GM19023 (cell line): ENCODE measurements at regions not wholly inside any gene's neighbourhood (a gene's known extent, or its start where the extent isn't known, plus 50 kb on each side); places are given as distances from the start of the nearest gene placed in this dataset.

ENCODE experiments used
- ATAC-seq: cut with Tn5 transposase; IDR thresholded peaks from one replicate; pipeline ENCODE4 v1.9.1; 2021; ENCODE audit warnings: mild to moderate bottlenecking, moderate library complexity; ENCODE audit not compliant: unreplicated experiment

DNA sequence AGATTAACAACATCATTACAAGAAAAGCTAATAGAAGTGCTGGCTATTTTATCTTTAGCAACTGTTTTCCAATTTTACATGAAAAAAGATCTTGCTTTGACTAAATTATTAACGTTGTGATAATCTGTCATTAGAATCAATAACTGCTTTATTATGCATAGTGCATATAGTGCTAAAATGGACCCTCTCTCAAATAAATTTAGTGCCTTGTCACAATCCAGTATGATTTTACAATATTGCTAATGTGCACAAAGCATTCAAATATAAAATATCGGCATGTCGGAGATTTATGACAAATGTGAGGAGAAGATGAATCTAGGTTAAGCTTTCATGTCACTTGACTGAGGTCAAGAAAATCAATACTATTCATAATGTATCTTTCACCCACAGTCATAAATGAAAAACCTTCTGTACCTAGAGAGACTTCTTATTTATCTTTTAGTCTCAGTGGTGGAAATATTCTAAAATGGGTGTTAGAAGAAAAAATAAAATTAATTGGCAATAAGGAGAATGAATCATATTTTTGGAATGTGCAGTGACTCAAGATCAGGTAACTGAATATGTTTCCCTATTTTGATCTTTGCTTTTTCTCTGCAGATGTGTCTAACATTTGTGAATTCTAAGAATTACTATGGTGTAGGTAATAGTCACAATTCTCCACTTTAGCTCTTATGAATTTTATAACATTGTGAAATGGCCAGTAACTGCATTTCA is 672.9 kb upstream of the GRAMD2B start:
- no peak for ATAC-seq

DNA sequence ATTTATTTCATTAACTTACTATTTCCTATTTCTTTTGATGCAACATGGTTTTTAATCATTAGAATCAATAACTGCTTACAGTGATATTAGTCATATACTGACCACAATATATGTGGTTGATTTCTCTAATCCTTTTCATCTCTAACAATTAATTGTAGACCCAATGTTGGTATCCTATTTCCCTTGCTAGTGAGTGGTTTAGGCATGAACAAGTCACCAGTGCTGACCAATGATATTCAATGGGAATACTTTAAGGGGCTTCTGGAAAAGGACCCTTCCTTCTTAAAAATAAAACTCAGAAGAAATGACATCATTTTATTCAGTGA is 672.4 kb upstream of the GRAMD2B start:
- no peak for ATAC-seq

GRCh38 chr5:125756456-125756855 is 666.8 kb upstream of the GRAMD2B start:
- ATAC-seq, result no peak

DNA sequence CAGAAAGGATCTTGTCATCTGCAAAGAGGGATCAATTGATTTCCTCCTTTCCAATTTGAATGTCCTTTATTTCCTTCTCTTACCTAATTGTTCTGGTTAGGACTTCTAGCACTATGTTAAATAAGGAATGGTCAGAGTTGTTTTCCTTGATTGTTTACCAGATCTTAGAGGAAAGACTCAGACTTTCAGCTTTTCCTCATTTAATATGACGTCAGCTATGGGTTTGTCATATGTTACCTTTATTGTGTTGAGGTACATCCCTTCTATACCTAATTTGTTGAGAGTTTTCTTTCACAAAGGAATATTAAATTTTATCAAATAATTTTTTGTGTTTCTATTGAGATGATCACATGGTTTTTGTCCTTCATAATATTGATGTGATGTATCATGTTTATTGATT is 656.5 kb upstream of the GRAMD2B start:
- ATAC-seq, result no peak

DNA sequence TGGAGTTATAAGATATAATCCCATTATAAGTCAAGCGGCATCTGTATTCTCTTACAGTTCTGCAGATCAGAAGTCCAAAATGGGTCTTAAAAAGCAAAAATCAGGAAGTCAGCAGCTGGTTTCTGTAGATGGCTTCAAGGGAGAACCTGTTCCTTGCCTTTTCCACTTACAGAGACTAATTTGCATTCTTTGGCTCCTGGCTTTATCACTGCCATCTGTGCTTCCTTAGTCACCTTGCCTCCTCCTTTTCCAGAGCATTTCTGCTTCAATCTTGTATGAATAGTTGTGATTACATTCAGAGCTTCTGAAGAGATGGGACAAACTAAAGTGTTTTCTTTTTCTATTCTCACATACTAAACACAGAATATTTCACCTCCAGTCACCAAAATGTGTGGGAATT is 647.3 kb upstream of the GRAMD2B start:
- no peak for ATAC-seq

GRCh38 chr5:125776656-125777139 is 646.5 kb upstream of the GRAMD2B start:
- no peak for ATAC-seq

DNA sequence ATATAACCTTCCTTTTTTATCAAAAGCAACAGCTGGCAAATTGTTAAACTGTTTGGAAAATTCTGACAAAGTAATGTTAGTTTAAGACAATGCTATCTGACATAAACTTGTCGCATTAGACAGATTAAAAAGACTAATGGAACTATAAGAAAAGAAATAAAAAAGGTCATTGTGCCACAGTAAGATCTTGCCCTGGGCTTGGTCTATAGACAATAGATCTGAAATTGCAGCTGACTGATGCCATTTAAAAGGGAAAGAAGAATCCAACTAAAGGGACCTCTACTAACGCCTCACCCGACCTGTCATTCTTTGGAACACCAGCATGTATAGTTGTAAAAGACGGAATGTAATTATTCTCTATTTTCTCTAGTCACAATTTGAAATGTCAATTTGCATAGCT is 644.4 kb upstream of the GRAMD2B start:
- no peak for ATAC-seq

- no peak for ATAC-seq
Observed at GRCh38 chr5:125785407-125785806, 637.8 kb upstream of the GRAMD2B start.

DNA sequence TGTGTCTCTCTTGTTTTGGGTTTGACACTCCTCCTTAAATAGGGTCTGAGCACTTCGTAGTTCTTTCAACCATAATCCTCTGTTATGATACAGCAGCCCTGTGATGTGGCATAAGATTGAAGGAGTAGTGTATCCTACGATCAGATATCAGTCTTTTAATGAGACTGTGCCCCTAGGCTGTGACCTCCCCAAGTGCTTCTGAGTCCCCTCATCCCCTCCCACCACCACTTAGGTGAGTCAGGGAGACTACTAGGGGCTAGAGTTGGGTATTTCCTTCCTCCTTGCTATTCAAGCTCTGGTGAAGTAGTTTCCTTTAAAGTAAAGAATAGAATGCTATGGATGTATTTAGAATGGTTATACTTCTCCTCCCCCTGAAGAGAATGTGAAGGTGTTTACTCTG is 637.2 kb upstream of the GRAMD2B start:
- ATAC-seq, result no peak

DNA sequence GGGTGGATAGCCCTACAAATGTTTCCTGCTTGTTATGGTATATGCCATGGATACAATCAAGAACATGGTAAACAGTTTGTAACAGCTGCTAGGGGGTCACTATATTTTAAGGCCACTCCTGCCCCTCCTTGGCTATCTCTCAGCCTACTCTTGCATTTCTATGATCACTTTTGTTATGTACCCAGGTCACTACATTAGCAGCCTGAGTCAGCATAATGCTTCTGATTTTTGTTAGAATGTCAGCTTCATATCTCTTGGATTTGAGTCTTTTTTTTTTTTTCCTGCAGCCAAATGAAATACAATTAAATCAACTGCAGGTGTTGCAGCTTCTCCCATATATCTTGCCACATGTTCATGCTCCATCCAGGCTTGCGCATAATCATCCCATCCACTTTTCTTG is 629.7 kb upstream of the GRAMD2B start:
- ATAC-seq, result no peak

DNA sequence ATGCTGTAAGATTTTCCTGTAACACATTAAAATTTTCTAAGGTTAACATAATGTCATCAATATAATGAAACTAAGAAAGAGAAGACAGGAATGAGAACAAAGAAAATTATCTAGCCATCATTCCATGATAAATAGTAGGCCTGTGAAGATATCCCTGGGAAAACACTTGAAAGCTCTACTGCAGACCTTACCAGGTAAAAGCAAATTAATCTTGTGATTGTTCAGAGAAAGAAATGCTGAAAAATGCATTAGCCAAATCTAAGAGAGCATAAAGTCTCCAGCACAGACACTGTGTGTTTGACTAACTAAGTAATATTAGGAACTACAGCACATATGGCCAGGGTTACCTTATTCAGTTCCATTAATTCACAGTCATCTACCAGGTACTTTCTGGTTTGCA is 628.3 kb upstream of the GRAMD2B start:
- ATAC-seq, result no peak

DNA sequence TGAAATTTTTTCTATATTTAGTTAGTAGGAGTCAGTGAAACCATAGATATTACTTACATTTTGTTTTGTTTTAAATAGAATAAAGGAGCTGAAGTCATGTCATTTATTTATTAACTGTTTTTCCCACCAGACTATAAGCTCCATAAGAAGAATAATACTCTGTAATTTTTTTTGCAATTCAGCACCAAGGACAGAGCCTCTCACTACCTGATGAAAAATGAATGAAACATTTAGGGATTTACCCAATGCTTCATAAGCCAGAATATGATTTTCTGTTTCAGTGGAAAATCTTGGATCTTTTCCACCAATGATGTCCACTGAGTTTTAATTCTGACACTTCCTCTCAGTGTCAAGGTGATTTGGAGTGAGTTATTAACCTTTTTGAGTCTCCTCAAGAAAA is 624.9 kb upstream of the GRAMD2B start:
- no peak for ATAC-seq

- ATAC-seq, result no peak
Observed at GRCh38 chr5:125812651-125813050, 610.6 kb upstream of the GRAMD2B start.

GRCh38 chr5:125813221-125813974 is 609.8 kb upstream of the GRAMD2B start:
- ATAC-seq, result no peak

DNA sequence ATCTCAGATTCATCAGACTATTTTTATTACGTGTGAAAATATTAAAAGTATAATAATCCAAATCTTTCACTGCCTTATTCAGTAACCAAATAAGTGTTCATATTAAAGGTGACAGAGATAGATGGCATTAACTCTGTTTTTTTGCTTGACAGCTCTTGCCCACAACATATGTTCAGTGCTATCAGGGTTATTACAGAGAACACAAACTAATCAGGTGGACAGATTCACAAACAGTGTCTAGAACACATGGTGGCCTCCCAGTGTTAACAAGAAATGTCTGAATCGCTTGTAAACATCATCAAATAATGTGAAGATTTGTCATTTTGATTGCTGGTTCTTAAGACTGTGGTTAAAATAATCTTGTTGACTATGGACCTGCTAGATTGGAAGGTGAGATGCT is 609.1 kb upstream of the GRAMD2B start:
- no peak for ATAC-seq

GRCh38 chr5:125823572-125823971 is 599.6 kb upstream of the GRAMD2B start:
- ATAC-seq, result no peak

GRCh38 chr5:125826214-125826613 is 597.0 kb upstream of the GRAMD2B start:
- ATAC-seq, result no peak

DNA sequence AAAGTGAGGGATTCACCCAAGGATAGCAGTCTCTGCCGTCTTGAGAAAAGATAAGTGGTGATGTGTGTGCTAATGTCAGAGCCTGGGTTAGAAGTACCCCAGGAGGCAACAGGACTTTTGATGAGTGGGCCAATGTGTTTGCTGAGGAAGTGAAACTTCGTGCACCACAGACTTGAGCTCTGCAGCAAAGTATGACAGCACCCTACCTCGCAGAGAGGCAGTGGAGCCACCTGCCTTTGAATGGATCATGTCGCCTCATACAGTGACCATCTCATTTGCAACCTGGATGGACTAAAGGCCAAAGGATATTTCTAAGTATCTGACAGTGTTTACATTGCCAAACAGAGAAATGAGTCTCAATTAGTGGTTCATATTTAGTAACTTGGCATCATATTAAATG is 593.9 kb upstream of the GRAMD2B start:
- peak; percentile 97 for ATAC-seq

GRCh38 chr5:125833398-125833797 is 589.8 kb upstream of the GRAMD2B start:
- no peak for ATAC-seq

DNA sequence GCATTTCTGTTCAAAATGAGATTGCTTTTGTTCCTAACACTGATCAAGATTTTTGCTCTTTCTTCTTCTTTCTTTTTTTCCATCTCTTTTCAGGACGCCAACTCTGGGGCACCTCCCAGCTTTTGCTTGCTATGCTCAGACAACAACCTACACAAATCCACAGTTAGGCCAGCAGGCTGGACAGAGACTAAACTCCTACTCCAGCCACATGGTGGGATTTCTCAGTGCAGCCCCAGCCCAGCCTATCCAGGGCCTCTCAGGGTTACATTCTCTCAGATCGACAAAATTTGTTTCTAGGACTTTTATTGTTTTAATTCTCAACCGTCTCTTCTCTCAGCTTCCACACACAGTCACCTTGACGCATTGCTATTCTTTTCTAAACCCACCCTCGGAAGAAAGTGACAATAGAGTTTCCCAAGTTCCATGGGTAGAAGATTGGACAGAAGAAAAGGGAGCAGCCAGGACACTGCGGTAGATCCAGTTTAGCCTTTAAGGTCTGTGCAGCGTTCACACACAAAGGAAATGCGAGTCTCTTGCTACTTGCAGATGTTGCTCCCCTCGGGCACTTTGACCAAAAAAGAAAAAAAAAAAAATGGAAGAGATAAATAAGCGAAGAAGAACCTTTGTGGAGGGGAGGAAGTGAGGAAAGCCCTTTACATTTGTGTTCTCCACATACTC is 588.6 kb upstream of the GRAMD2B start:
- ATAC-seq, result no peak

- ATAC-seq, result peak; percentile 74
Observed at GRCh38 chr5:125835293-125836172, 587.7 kb upstream of the GRAMD2B start.
